ENCODE measurements at regions not wholly inside any gene's neighbourhood (a gene's known extent, or its start where the extent isn't known, plus 50 kb on each side); places are given as distances from the start of the nearest gene placed in this dataset.

- no peak overlapping the region for H3K27ac ChIP-seq (ENCODE audit: low read depth, low read length)
- no peaks in the 10 kb centered on the region for H3K79me1 ChIP-seq (ENCODE audit: low read depth, low read length)
- H4K91ac ChIP-seq (replicated peaks; ENCODE audit: insufficient read length, low read length): no peak overlapping the region
- no peak overlapping the region for H2BK120ac ChIP-seq (replicated peaks; ENCODE audit: low read depth, low read length)
- ChIA-PET CTCF (ENCODE audit: partially characterized antibody) (interaction anchor here (1.0 kb wide), 1 partner anchor 427 kb away, joined by 3 read pairs; no protein-coding TSS in a partner anchor), POLR2A (ENCODE audit: partially characterized antibody) (no interaction called here)
- no peaks in the 10 kb centered on the region for H3K23me2 ChIP-seq (ENCODE audit: low read depth, low read length)
- H3K4ac ChIP-seq (replicated peaks; ENCODE audit: insufficient read length, low read depth, low read length): no peak overlapping the region
- no peak overlapping the region for H3K56ac ChIP-seq (replicated peaks; ENCODE audit: insufficient read length, low read depth, low read length)
- no peaks in the 10 kb centered on the region for H3K36me3 ChIP-seq (ENCODE audit: control insufficient read depth in 2 of 4, insufficient read depth in 4 of 4, low read length in 3 of 4)
- H4K8ac ChIP-seq (ENCODE audit: extremely low read depth, insufficient read depth, low read length): no peak overlapping the region
- 94% methylated on average over 3 of the region's 3 CpGs; no CpG with 5 or more reads in 1 of the 2 experiments for WGBS, 2 experiments (ENCODE audit: extremely low coverage in 1 of 2, insufficient coverage in 1 of 2, insufficient read length in 1 of 2, insufficient replicate concordance in 2 of 2, low coverage in 1 of 2, low lambda C conversion rate in 2 of 2, missing lambda C conversion rate in 1 of 2)
- H2AK5ac ChIP-seq (ENCODE audit: low read depth, low read length): no peak overlapping the region
- 0 out of 4 replicates have a peak, but pooled peaks cover 0 to 3% of the 10 kb centered on the region in 2 experiments for H3K9me3 ChIP-seq (ENCODE audit: insufficient read depth in 2 of 2, low read depth in 1 of 2, low read length in 1 of 2)
- H2BK15ac ChIP-seq (ENCODE audit: low read length): no peak overlapping the region
- no peak overlapping the region for H2BK5ac ChIP-seq (ENCODE audit: low read depth, low read length)
- DNase-seq (ENCODE audit: low read depth in 1 of 2, low spot score in 2 of 2) (no peak), FAIRE-seq (no peak)
- H3K79me2 ChIP-seq (ENCODE audit: control insufficient read depth in 1 of 2, insufficient read depth in 2 of 2, low read length in 2 of 2): no peaks in the 10 kb centered on the region
- no peak overlapping the region for H3K9ac ChIP-seq (replicated peaks in 1 of 4; ENCODE audit: extremely low read depth in 1 of 4, low read depth in 3 of 4, low read length in 3 of 4)
- no peak overlapping the region for H3K18ac ChIP-seq (ENCODE audit: extremely low read depth, low read length)
- no peak overlapping the region for H3K14ac ChIP-seq (ENCODE audit: insufficient read length)
- no peak overlapping the region for H4K5ac ChIP-seq (ENCODE audit: insufficient read length, low read depth, low read length)
- no peak overlapping the region for H2AFZ ChIP-seq (ENCODE audit: low read length)
- no peaks in the 10 kb centered on the region for H4K20me1 ChIP-seq (replicated peaks in 1 of 2; ENCODE audit: control insufficient read depth in 1 of 2, insufficient read depth in 2 of 2, low read length in 2 of 2)
- H2BK12ac ChIP-seq (ENCODE audit: low read depth, low read length): no peak overlapping the region
- H3K27me3 ChIP-seq (replicated peaks in 1 of 4; ENCODE audit: control insufficient read depth in 3 of 4, extremely low read depth in 1 of 4, insufficient read depth in 3 of 4, low read length in 3 of 4): no peaks in the 10 kb centered on the region
- TF ChIP-seq EP300 (IDR thresholded peaks at IDR 0.05; ENCODE audit: borderline replicate concordance in 1 of 2, low read depth in 2 of 2, low read length in 2 of 2) (no peak), ZNF274 (IDR thresholded peaks at IDR 0.05; ENCODE audit: borderline replicate concordance, extremely low read depth, low read length) (no peak), SRF (IDR thresholded peaks at IDR 0.05; ENCODE audit: low read depth, low read length) (no peak), RBBP5 (IDR thresholded peaks at IDR 0.05; ENCODE audit: borderline replicate concordance, low read depth, low read length) (no peak), GTF2F1 (IDR thresholded peaks at IDR 0.05; ENCODE audit: borderline replicate concordance, low read depth, low read length) (no peak), JUN (IDR thresholded peaks at IDR 0.05; ENCODE audit: low read depth, low read length) (no peak), KDM4A (IDR thresholded peaks at IDR 0.05; ENCODE audit: low read depth, low read length, severe bottlenecking) (no peak)
- TF ChIP-seq, protein P1, sequence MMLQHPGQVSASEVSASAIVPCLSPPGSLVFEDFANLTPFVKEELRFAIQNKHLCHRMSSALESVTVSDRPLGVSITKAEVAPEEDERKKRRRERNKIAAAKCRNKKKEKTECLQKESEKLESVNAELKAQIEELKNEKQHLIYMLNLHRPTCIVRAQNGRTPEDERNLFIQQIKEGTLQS (IDR thresholded peaks at IDR 0.05; ENCODE audit: insufficient read depth, low read depth, low read length): no peak
- TF ChIP-seq, protein P2, sequence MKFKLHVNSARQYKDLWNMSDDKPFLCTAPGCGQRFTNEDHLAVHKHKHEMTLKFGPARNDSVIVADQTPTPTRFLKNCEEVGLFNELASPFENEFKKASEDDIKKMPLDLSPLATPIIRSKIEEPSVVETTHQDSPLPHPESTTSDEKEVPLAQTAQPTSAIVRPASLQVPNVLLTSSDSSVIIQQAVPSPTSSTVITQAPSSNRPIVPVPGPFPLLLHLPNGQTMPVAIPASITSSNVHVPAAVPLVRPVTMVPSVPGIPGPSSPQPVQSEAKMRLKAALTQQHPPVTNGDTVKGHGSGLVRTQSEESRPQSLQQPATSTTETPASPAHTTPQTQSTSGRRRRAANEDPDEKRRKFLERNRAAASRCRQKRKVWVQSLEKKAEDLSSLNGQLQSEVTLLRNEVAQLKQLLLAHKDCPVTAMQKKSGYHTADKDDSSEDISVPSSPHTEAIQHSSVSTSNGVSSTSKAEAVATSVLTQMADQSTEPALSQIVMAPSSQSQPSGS (IDR thresholded peaks at IDR 0.05; ENCODE audit: low read length): no peak
- no peak overlapping the region for H2BK20ac ChIP-seq (ENCODE audit: low read length)
- H3K23ac ChIP-seq (ENCODE audit: insufficient read length): no peak overlapping the region
- H3K4me2 ChIP-seq (ENCODE audit: insufficient read depth in 1 of 2, low read depth in 2 of 2, low read length in 2 of 2): no peak overlapping the region
- H3K4me3 ChIP-seq (ENCODE audit: extremely low read depth in 1 of 4, insufficient read depth in 2 of 4, low read depth in 3 of 4, low read length in 4 of 4): no peak overlapping the region
- no peaks in the 10 kb centered on the region for H3K4me1 ChIP-seq (replicated peaks in 1 of 4; ENCODE audit: control insufficient read depth in 3 of 4, insufficient read depth in 4 of 4, low read length in 3 of 4)
Measured at GRCh38 chr4:186789651-186790050, 66.0 kb upstream of the FAT1 start.

All from H1 (cell line).